ENCODE measurements at regions not wholly inside any gene's neighbourhood (a gene's known extent, or its start where the extent isn't known, plus 50 kb on each side); places are given as distances from the start of the nearest gene placed in this dataset.
"Not testable (repeated sequence)": the region's sequence is repeated elsewhere in the genome, so short reads cannot be mapped to it uniquely, and the experiment has no call there.

- not testable (repeated sequence) for H3K4me3 ChIP-seq (ENCODE audit: control insufficient read depth, low read depth, low read length); DNase-seq (ENCODE audit: low read depth)
Measured at GRCh38 chr13:52324831-52325230, 81.1 kb downstream of the THSD1 start.

GRCh38 chr13:52319876-52320275 is 86.1 kb downstream of the THSD1 start:
- H3K4me3 ChIP-seq (ENCODE audit: control insufficient read depth, low read depth, low read length) = no peak overlapping the region
- TF ChIP-seq CTCF (IDR thresholded peaks at IDR 0.05; ENCODE audit: control insufficient read depth, insufficient read depth, low read depth, low read length, missing control alignments) = no peak
- DNase-seq (ENCODE audit: low read depth) = no peak

- H3K4me3 ChIP-seq (ENCODE audit: control insufficient read depth, low read depth, low read length); DNase-seq (ENCODE audit: low read depth): not testable (repeated sequence)
Measured at GRCh38 chr13:52309833-52310232, 96.1 kb downstream of the THSD1 start.

- DNase-seq (ENCODE audit: low read depth); H3K4me3 ChIP-seq (ENCODE audit: control insufficient read depth, low read depth, low read length): not testable (repeated sequence)
Measured at GRCh38 chr13:52306336-52306735, 99.6 kb downstream of the THSD1 start.

GRCh38 chr13:52303098-52303497 is 102.9 kb downstream of the THSD1 start:
- not testable (repeated sequence) for DNase-seq (ENCODE audit: low read depth); H3K4me3 ChIP-seq (ENCODE audit: control insufficient read depth, low read depth, low read length)

GRCh38 chr13:52302688-52303087 is 103.3 kb downstream of the THSD1 start:
- not testable (repeated sequence) for H3K4me3 ChIP-seq (ENCODE audit: control insufficient read depth, low read depth, low read length)

GRCh38 chr13:52301810-52302400 is 104.1 kb downstream of the THSD1 start:
- DNase-seq (ENCODE audit: low read depth); H3K4me3 ChIP-seq (ENCODE audit: control insufficient read depth, low read depth, low read length): not testable (repeated sequence)

More at GRCh38 chr13:52302688-52303087, 103.3 kb downstream of the THSD1 start:
- DNase-seq (ENCODE audit: low read depth) = not testable (repeated sequence)

GRCh38 chr13:52298079-52298661 is 107.8 kb downstream of the THSD1 start:
- not testable (repeated sequence) for DNase-seq (ENCODE audit: low read depth); H3K4me3 ChIP-seq (ENCODE audit: control insufficient read depth, low read depth, low read length)

- DNase-seq (ENCODE audit: low read depth); H3K4me3 ChIP-seq (ENCODE audit: control insufficient read depth, low read depth, low read length): not testable (repeated sequence)
Measured at GRCh38 chr13:52288891-52289290, 117.1 kb downstream of the THSD1 start.

GRCh38 chr13:52281387-52281786 is 122.0 kb upstream of the NEK3 start:
- DNase-seq (ENCODE audit: low read depth); H3K4me3 ChIP-seq (ENCODE audit: control insufficient read depth, low read depth, low read length): not testable (repeated sequence)

GRCh38 chr13:52279408-52279807 is 120.0 kb upstream of the NEK3 start:
- DNase-seq (ENCODE audit: low read depth); H3K4me3 ChIP-seq (ENCODE audit: control insufficient read depth, low read depth, low read length): not testable (repeated sequence)

- not testable (repeated sequence) for H3K4me3 ChIP-seq (ENCODE audit: control insufficient read depth, low read depth, low read length); DNase-seq (ENCODE audit: low read depth)
Measured at GRCh38 chr13:52254299-52254698, 94.9 kb upstream of the NEK3 start.

- DNase-seq (ENCODE audit: low read depth); H3K4me3 ChIP-seq (ENCODE audit: control insufficient read depth, low read depth, low read length): not testable (repeated sequence)
Measured at GRCh38 chr13:52240752-52241151, 81.4 kb upstream of the NEK3 start.
